Stimulated activated CD4-positive, alpha-beta T cell treated with anti-CD3 and anti-CD28 coated beads, Interleukin-4, amount 100 ng/mL, for 4 hours (primary cell): ENCODE measurements at regions not wholly inside any gene's neighbourhood (a gene's known extent, or its start where the extent isn't known, plus 50 kb on each side); places are given as distances from the start of the nearest gene placed in this dataset.
"Not testable (repeated sequence)": the region's sequence is repeated elsewhere in the genome, so short reads cannot be mapped to it uniquely, and the experiment has no call there.

Experiments used
- DNase-seq, 2 experiments: peaks; one replicate each; pipeline ENCODE4 v3.0.0-alpha.2; 2020

GRCh38 chr11:13136272-13136596, 127.1 kb downstream of the RASSF10 start:
- DNase-seq = no peak

- DNase-seq = no peak
These were observed 128.8 kb downstream of the RASSF10 start for GRCh38 chr11:13137844-13138301.

- not testable (repeated sequence) for DNase-seq
These were observed 130.0 kb downstream of the RASSF10 start for GRCh38 chr11:13139085-13139484.

GRCh38 chr11:13140028-13140870, 131.1 kb downstream of the RASSF10 start:
- DNase-seq = no peak

- no peak for DNase-seq
These were observed 131.9 kb downstream of the RASSF10 start for GRCh38 chr11:13140873-13141655.

- DNase-seq = no peak
These were observed 132.9 kb downstream of the RASSF10 start for GRCh38 chr11:13141731-13142709.

GRCh38 chr11:13143486-13144297, 133.9 kb upstream of the BMAL1 start:
- no peak for DNase-seq

GRCh38 chr11:13145461-13145860, 132.1 kb upstream of the BMAL1 start:
- no peak for DNase-seq

- DNase-seq = no peak
These were observed 127.6 kb upstream of the BMAL1 start for GRCh38 chr11:13149991-13150390.

GRCh38 chr11:13150487-13150886, 127.1 kb upstream of the BMAL1 start:
- DNase-seq = no peak

GRCh38 chr11:13152264-13152663, 125.3 kb upstream of the BMAL1 start:
- DNase-seq = no peak

GRCh38 chr11:13152736-13153541, 124.7 kb upstream of the BMAL1 start:
- no peak for DNase-seq

GRCh38 chr11:13154374-13154773, 123.2 kb upstream of the BMAL1 start:
- DNase-seq = not testable (repeated sequence)

GRCh38 chr11:13160346-13160745, 117.2 kb upstream of the BMAL1 start:
- no peak for DNase-seq

GRCh38 chr11:13160806-13161205, 116.8 kb upstream of the BMAL1 start:
- DNase-seq = no peak

GRCh38 chr11:13163158-13163557, 114.4 kb upstream of the BMAL1 start:
- no peak for DNase-seq

- no peak for DNase-seq
These were observed 111.6 kb upstream of the BMAL1 start for GRCh38 chr11:13166036-13166435.

- DNase-seq = no peak
These were observed 109.3 kb upstream of the BMAL1 start for GRCh38 chr11:13168271-13168670.

- no peak for DNase-seq
These were observed 107.9 kb upstream of the BMAL1 start for GRCh38 chr11:13169709-13170108.

GRCh38 chr11:13174090-13174489, 103.5 kb upstream of the BMAL1 start:
- DNase-seq = no peak
